HG02981 (cell line): ENCODE measurements at regions not wholly inside any gene's neighbourhood (a gene's known extent, or its start where the extent isn't known, plus 50 kb on each side); places are given as distances from the start of the nearest gene placed in this dataset.

Experiments used
- ATAC-seq: cut with Tn5 transposase; IDR thresholded peaks from one replicate; pipeline ENCODE4 v1.9.1; 2021; ENCODE audit warnings: mild to moderate bottlenecking, moderate library complexity; ENCODE audit not compliant: unreplicated experiment

DNA sequence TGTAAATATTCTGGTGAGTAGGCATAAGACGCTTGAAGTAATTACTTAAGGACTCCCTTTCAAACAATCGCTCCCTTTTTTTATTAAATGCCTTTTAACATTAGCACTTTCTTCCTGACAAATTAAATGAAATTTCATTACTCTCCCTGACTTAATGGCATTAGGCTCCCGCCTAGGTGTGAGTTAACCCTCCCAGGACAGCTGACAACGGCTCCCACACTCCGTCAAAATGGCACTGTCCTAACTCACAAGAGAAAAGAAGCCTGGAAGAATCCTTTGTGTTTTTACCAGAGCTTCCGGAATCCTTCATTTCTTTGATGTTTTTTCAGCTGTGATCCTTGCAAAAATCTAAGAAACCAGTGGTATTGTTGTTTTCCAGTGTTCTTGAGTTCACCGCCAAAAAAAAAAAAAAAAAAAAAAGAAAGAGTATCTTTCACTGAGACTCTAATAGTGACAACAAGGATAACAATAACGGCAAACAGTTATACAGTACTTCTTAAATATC, 861.0 kb upstream of the NR2F2 start:
- no peak for ATAC-seq

DNA sequence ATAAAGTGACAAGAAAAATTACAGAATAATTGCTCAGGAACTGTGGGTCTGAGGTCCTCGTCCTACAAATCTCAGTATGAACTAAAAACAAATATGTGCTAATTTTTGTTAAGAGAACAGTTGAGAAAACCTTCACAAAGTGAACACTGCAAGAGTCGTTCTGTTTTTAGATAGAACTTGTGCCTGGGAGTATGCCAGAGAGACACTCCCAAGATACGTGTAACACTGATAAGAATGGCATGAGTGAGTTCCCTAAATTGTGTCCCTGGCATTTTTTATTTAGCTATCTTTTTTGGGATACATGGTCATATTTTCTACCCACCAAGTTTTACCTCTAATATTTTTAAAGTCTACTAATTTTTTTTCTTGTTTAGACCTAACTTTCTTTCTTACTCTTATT, 860.0 kb upstream of the NR2F2 start:
- no peak for ATAC-seq

GRCh38 chr15:95470997-95471689, 859.4 kb upstream of the NR2F2 start:
- no peak for ATAC-seq

GRCh38 chr15:95471690-95472086, 858.8 kb upstream of the NR2F2 start:
- no peak for ATAC-seq

DNA sequence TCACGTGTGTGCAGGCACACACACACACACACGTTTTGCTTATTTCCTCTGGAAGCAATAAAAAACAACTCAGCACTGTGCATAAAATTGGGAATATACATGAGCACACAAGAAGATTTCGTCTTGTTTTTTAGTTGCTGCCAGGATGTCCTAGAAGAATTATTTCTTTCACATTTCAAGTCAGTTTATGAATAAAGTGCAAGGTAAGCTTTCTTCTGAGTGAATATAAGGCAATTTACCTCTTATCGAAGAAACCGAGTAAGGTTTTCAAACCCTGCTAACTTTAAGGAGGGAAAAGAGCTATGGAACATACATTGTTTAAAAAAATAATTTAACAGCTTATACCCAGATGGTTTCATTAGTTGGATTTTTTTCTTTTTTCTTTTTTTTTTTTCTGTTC, 855.4 kb upstream of the NR2F2 start:
- no peak for ATAC-seq

DNA sequence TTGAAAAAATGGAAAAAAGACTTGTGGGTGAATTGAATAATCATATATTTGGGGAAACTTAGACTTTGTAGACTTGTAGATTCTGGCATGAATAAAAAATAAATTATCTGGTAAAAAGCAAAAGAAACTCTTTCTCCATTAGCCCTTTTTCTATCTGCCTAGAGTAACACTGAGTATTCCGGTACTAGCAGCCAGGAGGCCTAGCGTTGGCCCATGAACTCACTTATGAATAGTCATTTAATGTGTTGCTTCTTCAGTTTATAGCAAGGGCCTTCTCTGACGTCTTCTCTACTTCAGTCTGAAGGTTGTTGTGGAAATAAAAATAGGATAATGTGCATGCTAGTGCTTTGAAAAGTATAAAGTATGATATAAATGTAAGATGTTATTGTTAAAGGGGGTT, 851.2 kb upstream of the NR2F2 start:
- ATAC-seq, result no peak

DNA sequence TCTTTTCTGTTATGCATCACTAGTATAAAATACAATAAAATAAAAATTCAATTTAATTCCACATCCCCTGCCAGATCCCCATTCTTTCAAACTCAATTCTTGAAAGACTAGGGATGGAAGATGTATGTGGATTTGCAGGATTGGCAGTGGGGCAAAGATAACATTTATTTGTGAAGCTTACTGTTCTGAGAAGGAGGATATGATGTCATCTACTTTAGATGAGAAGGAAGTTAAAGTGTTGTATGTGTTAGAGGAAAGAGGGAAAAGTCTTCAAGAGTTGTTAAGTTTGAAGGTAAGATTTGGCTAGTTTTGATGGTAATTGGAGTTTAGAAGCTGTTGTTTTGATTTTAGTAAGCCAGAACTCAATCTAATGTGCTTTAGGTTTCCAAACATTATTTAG, 845.1 kb upstream of the NR2F2 start:
- no peak for ATAC-seq

- no peak for ATAC-seq
Measured at GRCh38 chr15:95486224-95486623, 844.3 kb upstream of the NR2F2 start.

DNA sequence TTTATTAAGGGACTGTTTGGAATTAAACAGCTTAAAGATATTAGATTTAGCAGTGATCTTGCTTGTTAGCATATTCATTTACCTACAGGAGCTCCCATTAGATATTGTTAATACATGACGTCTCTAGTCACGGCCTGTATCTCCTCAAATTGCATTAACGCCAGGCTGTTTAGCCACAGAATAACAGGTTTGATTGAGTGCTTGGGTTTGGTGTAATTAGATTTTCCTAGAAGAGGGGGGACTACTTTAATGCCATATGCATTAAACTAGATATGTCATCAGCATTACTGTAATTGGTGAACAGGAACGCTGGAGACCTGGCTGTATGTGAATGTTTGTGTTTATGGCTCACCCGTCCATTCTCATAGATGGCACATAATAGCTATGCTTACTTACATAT, 841.4 kb upstream of the NR2F2 start:
- ATAC-seq, result no peak

DNA sequence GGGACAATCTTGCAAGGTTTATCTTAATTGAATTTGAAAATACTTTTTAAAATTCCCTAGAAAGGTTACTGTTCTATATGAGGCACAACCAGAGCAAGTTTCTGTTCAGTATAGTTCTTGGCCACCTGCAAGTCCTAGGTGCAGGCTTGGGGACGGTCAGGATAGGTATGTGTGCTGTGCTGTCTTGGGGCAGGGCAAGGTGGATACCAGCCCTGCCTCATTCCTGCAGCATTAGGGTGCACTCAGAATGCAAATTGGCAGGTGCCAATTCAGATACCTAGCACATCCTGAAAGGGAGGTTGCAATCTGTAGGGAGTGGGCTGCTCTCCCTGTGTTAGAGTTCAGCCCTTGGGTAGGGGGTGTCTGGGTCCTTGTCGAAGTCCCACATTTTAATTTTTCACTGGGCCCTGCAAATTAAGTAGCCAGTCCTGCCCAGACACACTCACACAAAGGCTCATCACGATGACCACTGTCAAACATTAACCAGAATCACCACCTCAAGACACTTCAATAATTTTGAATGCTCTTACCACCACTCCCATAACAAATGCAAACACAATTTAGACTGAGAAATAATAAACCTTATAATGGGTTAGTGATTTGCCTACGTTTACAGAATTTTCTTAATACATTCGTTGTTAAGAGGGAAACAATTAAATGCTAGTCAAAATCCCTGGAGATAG, 838.0 kb upstream of the NR2F2 start:
- no peak for ATAC-seq

DNA sequence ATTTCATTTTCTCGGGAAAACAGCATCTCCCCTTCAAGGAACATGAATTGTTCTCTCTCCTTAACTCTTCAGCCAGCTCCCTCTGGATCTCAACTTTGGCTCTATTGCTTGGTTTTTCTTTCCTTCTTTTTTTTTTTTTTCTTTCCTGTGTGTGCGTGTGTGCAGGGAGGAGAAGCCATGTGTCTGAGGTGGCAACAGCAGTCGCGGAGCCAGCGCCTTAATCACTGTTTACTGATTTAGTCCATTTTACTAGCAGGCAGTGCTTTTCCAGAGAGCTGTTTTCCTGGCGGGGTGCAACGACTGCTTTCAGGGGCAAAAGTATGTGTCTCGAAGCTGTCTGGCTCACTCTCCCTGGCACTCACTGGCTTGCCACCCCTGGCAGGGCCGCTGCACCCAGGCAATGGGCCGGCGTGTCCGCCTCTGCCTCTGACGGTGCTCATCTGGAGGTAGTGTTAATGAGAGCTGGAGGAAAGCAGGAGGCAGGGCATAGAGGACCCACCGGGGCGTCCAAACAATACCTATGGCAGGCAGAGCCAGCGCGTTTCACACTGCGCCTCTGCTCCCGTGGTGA, 835.4 kb upstream of the NR2F2 start:
- no peak for ATAC-seq

- ATAC-seq, result no peak
Measured at GRCh38 chr15:95497634-95498033, 832.9 kb upstream of the NR2F2 start.

DNA sequence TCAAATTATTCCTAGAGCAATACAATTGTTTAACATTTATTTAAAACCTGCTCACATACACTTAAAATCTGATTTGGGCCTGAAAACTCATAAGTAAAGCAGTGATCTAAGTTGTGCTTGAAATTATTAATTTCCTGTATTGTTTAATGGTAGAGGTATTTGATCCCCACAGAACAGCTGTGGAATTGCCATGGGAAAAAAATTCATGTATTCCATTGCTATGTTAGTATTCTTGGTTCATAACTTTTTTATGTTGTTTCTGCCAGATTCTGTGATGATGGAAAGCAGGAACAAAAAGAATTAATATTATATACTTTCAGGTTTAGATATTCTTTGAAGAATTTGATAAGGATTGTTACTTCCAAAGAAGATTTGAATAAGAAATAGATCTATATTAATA, 831.5 kb upstream of the NR2F2 start:
- ATAC-seq, result no peak

DNA sequence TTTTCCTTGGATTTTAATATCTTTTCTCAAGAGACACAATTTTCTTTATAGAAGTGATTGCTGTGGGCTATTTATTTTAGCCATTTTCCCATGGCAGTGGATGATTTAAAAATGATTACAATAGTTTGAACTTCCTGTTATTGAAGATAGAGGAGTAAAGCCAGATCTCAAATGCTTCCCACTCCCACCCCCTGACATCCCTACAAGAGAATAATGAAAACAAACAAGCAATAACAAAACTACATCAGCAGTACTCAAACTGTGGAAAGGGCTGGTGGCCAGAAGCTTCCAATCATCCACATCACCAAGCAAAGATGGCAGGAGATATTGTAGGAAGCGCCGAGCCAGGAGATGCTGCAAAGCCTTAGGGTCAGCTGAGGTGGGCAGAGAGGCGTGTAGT, 831.1 kb upstream of the NR2F2 start:
- ATAC-seq, result no peak

DNA sequence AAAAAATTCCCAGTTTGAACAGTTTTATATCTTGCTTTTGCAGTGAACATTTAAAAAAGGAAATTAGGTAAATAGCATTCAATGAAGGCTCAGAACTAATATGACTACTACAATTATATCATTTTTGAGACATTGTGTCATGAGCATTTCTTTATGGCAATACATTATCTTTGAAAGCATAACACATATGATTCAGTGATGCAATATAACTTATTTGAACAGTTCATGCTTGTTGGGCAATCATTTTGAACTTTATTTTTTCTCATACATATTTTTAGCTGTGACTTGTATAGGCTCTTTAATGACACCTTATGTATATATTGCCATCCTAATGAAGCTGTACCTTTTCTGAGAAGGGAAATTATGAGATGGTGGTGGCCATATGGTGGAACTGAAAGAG, 828.6 kb upstream of the NR2F2 start:
- ATAC-seq, result no peak

- ATAC-seq, result no peak
Measured at GRCh38 chr15:95503107-95503506, 827.4 kb upstream of the NR2F2 start.

DNA sequence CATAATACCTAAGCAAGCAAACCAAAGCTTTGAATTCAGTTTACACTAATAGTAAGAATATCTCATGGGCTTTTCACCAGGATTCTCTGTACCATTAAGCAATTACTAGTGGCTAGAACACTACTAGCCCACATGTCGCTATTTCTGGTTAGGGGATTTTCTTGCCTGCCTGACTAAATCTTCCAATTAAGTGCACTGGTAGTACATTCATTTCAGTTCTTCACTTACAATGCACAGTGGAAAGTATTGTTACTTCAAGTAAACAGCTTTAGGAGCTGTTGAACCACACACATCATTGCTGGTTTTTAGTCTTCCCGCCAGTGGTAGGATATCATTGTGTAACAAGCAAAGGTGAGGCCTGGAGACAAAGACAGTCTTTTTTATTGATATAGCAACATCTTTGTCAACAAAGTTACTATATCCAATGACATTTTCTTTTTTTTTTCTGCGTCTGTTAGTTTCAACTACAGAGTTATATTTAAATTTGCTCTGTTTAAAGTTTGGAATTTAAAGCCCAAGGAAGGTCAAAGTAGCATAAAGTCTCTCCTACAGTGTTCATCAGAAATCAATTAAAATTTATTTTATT, 826.8 kb upstream of the NR2F2 start:
- no peak for ATAC-seq

- ATAC-seq, result no peak
Measured at GRCh38 chr15:95511671-95512070, 818.8 kb upstream of the NR2F2 start.

DNA sequence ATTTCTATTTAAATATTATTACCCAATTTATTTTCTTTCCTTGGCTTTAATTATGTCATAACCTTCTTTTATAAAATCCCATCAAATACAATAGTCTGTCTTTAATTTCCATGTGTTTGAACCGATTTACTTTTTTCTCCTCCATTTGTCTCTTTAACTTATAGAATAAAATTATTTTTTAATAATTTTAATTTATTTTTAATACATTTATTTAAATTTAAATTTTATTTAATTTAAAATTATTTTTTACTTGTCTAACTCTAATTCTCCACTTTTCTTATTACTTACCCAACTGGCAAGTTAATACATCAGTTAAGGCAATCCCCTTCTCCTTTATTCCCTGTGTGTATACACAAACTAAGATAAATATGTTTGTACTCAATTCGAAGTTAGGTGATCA, 817.6 kb upstream of the NR2F2 start:
- no peak for ATAC-seq

DNA sequence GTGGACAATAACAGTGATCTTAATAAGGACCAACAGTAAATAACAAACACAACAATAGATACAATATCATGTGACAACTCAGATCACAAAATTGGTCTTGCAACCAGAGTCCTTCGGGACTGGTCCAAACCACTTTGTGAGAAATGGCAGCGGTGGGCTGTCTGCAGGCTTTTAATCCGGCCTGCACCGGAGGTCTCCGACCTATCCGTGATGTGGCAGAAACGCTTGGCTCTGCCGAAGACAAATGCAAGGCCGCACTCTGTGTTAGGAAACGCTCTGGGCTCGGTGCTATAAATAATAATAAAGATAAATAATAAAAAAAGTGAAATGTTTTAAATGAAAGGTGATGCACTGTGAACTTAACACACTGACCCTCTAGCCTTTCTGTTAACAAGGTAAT, 810.6 kb upstream of the NR2F2 start:
- ATAC-seq, result no peak

GRCh38 chr15:95520511-95520910, 810.0 kb upstream of the NR2F2 start:
- ATAC-seq, result no peak

DNA sequence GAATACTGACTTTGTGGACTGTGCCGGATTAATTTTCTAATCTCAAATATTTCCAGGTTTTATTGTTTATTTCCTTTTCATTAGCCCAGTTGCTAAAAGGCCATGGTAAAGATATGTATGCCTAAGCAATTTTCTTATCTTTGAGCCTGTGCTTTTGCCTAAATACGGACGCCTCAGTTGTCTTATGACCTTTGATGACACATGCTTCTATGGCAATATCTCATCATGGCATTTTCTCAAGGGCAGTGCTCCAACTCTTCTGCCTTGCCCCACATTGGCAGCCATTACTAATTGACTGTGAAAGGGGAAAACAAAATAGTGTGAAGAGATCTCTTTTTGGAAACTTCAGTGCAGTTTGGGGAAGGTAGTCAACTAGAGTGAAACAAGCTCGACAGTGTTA, 809.6 kb upstream of the NR2F2 start:
- no peak for ATAC-seq
